ENCODE measurements at regions not wholly inside any gene's neighbourhood (a gene's known extent, or its start where the extent isn't known, plus 50 kb on each side); places are given as distances from the start of the nearest gene placed in this dataset.

DNA sequence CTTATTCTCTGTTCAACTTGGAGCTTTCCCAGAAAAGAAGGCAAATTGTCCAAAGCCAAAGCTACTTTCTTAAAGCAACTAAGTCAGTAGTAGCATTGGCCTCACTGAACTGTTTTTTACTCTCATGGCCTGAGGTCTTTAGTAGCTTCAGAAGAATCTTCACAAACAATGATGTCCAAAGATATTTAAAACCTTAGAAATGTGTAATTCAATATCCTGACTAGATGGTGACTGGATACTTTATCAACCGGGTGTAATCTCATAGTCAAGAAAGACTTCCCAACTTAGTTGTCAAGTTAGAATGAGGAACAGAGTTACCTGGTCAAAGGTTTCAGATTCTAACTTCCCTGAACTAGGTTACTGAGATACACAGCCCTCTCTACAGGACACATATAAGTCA is 226.3 kb upstream of the ARHGEF26 start:
- no peak overlapping the region for H3K4me3 ChIP-seq
- DNase-seq (ENCODE audit: low spot score in 2 of 2) = no peak
- intact Hi-C loops (cut with DNase I; ENCODE audit: low total_unique reads) = no loop called here
- H3K27me3 ChIP-seq = no peaks in the 10 kb centered on the region
- H3K36me3 ChIP-seq = no peaks in the 10 kb centered on the region
- TF ChIP-seq, protein P1, sequence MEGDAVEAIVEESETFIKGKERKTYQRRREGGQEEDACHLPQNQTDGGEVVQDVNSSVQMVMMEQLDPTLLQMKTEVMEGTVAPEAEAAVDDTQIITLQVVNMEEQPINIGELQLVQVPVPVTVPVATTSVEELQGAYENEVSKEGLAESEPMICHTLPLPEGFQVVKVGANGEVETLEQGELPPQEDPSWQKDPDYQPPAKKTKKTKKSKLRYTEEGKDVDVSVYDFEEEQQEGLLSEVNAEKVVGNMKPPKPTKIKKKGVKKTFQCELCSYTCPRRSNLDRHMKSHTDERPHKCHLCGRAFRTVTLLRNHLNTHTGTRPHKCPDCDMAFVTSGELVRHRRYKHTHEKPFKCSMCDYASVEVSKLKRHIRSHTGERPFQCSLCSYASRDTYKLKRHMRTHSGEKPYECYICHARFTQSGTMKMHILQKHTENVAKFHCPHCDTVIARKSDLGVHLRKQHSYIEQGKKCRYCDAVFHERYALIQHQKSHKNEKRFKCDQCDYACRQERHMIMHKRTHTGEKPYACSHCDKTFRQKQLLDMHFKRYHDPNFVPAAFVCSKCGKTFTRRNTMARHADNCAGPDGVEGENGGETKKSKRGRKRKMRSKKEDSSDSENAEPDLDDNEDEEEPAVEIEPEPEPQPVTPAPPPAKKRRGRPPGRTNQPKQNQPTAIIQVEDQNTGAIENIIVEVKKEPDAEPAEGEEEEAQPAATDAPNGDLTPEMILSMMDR (IDR thresholded peaks at IDR 0.05) = no peak
- no peak for TF ChIP-seq POLR2A (IDR thresholded peaks at IDR 0.05)
- no peak for TF ChIP-seq POLR2AphosphoS5 (IDR thresholded peaks at IDR 0.05)
- no peak overlapping the region for H3K27ac ChIP-seq
- H3K9me3 ChIP-seq = no peaks in the 10 kb centered on the region
- no peaks in the 10 kb centered on the region for H3K4me1 ChIP-seq

DNA sequence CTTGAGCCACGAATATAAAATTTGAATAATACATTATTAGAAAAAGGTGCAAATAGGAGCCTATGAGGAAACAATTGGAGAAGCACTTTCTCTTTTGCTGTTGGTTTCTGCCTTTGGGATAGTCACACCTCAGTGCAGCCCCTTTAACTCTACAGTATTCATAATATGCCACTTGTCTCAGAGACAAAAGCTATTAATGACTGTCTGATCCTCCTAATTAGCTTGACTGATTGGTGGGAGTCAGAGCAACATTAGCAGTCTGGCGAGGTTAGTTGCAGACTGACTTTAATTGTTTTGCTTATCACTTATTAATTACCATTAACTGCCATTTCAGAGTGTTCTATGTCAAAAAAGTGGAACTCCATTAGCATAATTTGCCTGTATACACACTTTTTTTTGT is 225.0 kb upstream of the ARHGEF26 start:
- intact Hi-C loops (cut with DNase I; ENCODE audit: low total_unique reads) = no loop called here
- TF ChIP-seq, protein P1 (IDR thresholded peaks at IDR 0.05) = no peak
- TF ChIP-seq POLR2A (IDR thresholded peaks at IDR 0.05) = no peak
- TF ChIP-seq POLR2AphosphoS5 (IDR thresholded peaks at IDR 0.05) = no peak
- Histone ChIP-seq H3K9me3 (no peaks in the 10 kb centered on the region), H3K27me3 (no peaks in the 10 kb centered on the region), H3K4me3 (no peak overlapping the region), H3K4me1 (no peaks in the 10 kb centered on the region), H3K36me3 (no peaks in the 10 kb centered on the region), H3K27ac (no peak overlapping the region)
- no peak for DNase-seq (ENCODE audit: low spot score in 2 of 2)

DNA sequence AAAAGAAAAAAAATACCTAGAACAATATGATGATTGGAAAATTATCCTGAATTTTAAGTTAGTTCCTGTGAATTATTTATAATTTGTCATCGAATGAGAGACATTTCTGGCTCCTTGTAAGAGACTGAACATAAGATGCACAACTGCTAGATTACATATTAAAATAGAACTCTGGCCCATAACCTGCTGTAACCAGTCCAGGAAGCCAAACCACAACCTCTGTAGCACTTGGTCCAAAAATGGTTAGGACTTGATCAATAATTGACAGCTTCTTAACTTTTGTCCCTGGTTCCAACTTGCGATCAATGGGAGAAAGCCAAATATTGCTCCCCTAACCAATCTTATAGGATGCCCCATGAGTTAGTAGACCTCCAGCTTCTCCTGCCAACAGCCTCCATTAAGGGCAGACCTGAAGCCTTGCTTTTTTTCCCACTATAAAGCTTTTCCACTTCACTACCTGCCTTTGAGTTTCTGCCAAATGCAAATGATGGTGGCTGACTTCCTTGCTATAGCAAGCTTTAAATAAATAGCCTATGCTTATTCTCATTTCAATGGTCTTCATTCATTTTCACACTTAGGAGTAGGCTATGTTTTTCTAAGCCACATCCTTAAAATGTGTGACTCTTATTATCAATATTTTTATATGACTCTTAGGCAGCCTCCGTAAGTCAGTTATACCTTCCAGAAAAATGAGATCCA is 224.0 kb upstream of the ARHGEF26 start:
- Histone ChIP-seq H3K9me3 (no peaks in the 10 kb centered on the region), H3K4me1 (no peaks in the 10 kb centered on the region), H3K4me3 (no peak overlapping the region), H3K27me3 (no peaks in the 10 kb centered on the region), H3K27ac (no peak overlapping the region), H3K36me3 (no peaks in the 10 kb centered on the region)
- intact Hi-C loops (cut with DNase I; ENCODE audit: low total_unique reads) = no loop called here
- no peak for DNase-seq (ENCODE audit: low spot score in 2 of 2)
- TF ChIP-seq, protein P1 (IDR thresholded peaks at IDR 0.05) = no peak
- TF ChIP-seq POLR2AphosphoS5 (IDR thresholded peaks at IDR 0.05) (no peak), POLR2A (IDR thresholded peaks at IDR 0.05) (no peak)

DNA sequence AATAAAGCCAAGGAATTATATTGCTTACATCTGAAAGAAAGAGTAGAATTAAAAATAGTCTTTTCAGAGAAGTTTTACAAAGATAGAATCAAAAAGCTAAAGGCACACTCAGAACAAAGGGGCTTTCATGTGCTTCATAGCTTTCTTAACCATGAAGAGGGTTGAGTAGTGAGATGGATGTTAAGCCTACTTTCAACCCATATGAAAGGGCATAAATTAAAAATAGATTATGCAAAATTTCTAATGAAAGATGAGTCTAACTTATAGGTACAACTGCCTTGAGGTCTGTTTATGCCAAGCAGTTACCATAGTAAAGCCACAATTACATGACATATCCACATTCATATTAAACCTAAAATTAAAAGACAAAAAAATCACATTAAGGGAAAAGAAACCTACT is 223.3 kb upstream of the ARHGEF26 start:
- Histone ChIP-seq H3K4me3 (no peak overlapping the region), H3K27me3 (no peaks in the 10 kb centered on the region), H3K27ac (no peak overlapping the region), H3K9me3 (no peaks in the 10 kb centered on the region), H3K4me1 (no peaks in the 10 kb centered on the region), H3K36me3 (no peaks in the 10 kb centered on the region)
- DNase-seq (ENCODE audit: low spot score in 2 of 2) = no peak
- intact Hi-C loops (cut with DNase I; ENCODE audit: low total_unique reads) = no loop called here
- TF ChIP-seq POLR2A (IDR thresholded peaks at IDR 0.05) = no peak

DNA sequence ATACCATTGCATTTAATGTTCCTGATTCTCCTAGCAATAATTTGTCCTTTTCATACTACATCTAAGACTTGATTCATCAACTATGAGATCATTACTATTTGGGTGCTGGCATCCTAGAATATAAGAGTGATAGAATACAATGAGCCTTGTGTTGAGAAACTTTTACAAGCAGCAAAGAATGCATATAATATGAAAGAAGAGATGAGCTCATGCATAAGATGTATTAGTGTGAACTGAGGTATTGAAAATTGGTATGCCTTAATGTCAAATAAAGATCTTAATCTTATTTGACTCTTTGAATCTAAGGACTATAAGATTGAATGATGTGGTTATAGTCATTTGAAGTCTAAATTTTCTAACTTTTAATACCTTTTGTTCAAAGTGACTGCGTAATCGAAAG is 220.0 kb upstream of the ARHGEF26 start:
- no peak for TF ChIP-seq POLR2AphosphoS5 (IDR thresholded peaks at IDR 0.05)
- no peak for TF ChIP-seq POLR2A (IDR thresholded peaks at IDR 0.05)
- TF ChIP-seq, protein P1 (IDR thresholded peaks at IDR 0.05) = no peak
- Histone ChIP-seq H3K27ac (no peak overlapping the region), H3K27me3 (no peaks in the 10 kb centered on the region), H3K4me3 (no peak overlapping the region), H3K9me3 (no peaks in the 10 kb centered on the region), H3K4me1 (no peaks in the 10 kb centered on the region), H3K36me3 (no peaks in the 10 kb centered on the region)
- intact Hi-C loops (cut with DNase I; ENCODE audit: low total_unique reads) = loop anchor here (10.0 kb wide), 1 partner anchor 606 kb away; no protein-coding TSS in a partner anchor
- DNase-seq (ENCODE audit: low spot score in 2 of 2) = no peak

All from breast epithelium (tissue), 4 donors.